SIG-M5 treated with dmso at 0.1 percent for 504 hours (cell line): ENCODE measurements at regions not wholly inside any gene's neighbourhood (a gene's known extent, or its start where the extent isn't known, plus 50 kb on each side); places are given as distances from the start of the nearest gene placed in this dataset.

Experiments used
- DNase-seq: peaks from one replicate; lab custom pipeline; 2025; ENCODE audit not compliant: unreplicated experiment; lab: John Stamatoyannopoulos, UW

DNA sequence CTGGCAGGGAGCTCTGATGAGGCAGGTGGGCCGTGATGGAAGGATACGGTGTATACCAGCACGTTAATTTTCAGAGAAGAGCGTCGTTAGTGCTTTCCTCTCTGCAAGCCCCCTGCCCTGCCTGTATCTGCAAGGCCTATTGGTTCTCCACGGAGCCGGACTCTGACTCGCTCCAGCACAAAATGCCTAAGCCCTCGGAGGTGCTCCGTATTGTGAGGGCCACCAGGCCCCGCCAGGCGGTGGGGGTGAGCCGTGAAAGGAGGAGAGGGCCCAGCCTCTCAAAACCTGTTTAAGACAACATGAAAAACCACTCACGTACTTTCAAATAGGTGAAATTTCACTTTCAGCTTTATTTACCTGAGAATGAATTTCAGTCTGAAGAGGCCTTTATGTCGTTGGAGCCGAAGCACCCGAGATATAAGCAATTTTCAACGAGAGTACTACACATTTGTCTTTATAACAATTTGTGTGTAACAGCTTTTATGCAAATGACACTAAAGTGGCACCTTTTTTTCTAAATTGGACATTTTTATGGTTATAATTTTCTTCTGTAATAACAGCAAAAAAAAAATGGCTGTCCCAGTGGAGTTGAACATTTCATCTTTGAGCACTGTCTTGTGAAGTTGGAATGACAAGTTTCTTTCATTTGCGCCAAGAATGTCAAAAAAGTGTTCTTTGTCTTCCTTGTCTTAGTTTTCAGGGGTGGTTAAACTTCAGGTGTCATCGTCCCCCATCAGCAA is 749.5 kb downstream of the VRK1 start:
- no peak for DNase-seq

DNA sequence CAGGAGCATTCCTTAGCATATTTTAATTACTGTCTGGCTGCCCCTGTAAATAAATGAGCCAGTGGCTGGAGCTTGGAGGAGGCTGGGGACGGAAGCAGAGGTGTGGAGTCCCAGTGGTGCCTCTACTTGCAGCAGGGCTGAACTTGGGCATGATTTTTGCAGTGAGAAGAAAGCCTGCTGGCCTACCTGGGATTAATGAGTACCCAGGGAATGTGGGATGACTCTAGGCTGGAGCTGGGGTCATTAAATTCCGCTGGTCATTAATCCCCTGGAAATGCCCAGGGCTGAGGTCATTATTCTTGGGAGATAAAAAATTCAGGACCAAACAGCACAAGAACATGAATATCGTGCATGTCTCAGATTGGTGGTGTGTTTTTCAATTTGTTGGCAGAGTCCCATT is 753.3 kb downstream of the VRK1 start:
- DNase-seq: no peak

DNA sequence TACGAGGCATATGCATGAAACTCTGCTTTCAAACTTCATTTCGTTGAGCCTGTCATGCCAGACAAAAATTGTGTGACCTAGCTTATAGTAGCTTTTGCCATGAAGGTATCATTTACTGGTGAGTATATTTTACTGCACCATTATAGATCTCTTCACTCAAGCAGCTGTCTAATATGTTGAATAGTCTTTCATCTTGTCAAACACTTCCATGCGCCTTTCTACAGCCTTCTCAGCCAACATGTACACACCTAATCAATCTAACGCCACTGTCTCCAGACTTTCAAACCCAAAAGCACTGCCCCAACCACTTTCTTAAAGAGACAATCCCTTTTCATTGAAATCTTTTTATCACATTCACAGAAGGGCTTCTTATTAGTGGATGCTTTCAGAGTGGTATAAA is 757.4 kb downstream of the VRK1 start:
- DNase-seq: no peak

DNA sequence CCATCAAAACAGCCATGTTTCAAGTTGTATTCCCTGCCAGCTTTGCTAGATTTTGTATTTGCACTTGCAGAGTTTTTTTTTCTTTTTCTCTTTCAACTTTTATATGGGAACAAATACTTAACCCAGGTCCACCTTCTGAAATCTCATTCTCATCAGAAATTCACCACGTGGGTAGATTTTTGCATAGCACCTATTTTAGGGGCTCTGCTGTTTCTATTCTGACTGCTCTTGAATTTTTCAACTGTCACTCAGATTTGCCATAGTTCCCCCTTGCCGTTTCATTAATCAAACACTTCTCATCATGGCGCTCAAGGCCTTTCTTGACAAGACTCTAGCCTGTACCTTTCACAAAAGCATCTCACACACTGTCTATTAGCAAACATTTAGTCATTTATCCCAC is 767.2 kb downstream of the VRK1 start:
- DNase-seq: no peak

DNA sequence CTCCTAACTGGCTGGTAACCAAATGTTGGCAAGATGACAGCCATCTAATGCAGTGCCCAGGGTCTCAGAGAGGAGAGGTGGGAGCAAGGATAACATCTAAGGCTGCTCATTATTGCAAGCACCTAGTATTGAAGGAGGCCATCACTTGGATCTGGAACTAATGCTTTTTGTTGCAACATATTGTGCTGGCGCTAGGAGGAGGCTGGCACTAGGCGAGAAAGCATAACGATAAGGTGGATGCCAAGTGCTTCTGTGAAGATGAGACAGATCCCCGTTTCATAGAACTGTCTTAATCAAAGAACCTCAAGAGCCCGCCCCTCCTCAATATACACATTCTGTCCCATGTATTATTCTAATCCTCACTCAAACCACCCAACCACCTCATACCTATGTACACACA is 774.0 kb downstream of the VRK1 start:
- no peak for DNase-seq

DNA sequence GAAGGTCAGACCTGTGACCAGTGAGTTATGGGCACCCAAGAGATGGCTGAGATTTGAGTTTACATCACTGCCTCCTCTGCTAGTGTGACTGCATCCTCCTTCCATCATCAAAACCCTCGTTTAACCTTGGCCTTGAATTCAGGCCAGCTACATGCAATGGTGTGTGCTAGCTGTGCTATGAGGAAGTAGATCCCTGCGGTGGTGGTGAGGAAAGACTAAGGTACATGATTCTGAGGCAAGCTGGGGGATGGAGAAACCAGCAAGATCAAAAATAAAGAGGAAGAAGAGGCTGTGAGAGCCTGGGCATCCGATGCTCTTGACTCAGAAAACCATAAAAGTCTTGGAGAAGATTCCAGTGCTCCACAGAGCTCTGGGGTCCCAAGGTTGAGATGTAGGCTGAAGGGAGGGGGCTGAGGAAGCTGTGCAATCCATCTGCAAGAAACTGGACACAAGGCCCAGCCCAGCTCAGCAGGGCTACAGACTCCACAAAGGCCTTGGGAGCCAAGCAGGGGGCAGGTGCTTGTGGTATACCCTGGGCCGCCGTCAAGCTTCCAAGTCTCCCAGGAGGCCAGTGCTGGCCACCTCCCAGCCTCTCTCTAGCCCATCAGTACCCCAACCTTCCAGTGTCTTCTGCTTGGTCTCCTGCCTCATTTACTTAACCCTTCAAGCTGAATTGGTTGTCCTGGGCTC is 774.8 kb downstream of the VRK1 start:
- peak; percentile 2 for DNase-seq

DNA sequence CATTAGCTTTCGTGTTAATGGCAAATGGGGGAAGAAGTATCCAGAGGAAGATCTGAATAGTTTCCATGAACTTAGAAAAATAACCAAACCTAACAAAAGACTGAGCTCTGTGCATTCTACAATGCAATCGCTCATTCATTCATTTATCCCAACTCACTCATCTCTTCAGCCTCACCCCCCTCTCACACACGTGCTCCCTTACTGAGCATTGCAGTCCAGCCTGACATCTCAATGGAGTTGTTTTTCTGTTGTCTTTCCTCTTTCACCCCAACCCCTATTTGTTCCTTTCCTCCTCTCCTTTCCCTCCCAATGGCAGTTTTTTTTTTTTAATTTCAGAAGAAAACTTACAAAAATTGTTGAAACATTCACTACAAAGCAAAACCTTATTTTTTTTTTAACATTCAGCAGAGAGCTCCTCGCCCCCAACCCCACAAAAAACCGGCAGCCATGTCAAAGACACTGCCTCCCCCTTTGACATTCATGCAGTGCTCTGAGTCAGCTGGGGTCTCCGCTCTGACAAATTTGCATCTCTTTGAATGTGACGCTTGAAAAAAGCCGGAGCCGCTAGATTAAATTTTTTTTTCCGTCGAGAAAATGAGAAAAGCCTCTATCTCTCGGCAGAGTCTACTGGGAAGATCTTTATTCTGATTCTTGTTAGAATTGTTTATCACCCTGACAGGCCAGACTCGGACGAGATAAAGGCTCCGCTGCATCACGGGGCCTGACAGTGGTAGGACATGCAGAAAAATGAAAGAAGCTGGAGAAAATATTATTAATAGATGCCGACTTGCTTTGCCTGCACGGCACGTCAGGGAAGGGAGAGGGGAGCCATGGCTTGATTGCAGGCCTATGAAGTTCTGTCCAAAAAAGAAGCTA is 775.6 kb downstream of the VRK1 start:
- no peak for DNase-seq

DNA sequence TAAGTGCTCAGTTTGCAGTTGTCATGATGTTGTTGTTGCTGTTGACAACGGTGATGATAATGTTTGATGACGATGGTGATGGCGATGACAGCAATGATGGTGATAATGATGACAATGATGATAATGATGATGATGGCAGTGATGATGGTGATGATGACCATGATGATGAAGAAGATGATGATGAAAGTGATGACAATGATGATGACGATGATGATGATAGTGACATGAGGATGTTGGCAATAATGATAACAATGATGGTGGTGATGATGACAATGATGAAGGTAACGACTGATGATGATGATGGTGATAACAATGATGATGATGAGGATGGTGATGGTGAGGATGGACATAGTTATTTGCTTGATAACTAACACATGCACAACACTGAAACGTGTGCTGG is 778.5 kb downstream of the VRK1 start:
- DNase-seq: no peak

DNA sequence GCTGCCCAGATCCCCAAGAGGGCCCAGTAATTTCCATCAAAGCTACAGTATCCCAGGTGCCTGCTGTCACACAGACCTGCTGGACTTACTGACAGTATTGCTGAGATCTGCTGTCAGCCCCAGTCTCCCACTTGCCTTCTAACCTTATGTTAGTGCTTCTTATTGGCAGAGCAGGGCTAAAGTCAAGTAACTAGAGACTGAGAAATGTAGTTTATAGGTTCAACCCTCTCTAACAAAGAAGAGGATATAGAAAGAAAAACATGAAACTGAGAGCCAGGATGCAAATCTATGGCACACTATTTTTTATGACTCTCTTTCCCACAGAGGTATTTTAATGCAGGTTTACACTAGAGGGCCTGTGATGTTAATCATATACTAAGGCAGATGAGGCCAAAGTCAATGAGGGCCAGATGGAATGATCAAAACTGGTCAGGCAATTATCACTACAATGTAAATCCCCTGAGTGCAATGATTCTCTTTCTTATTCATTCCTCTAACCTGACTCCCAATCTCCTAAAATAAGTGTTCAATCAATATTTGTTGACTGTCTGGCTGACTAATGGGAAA is 781.9 kb downstream of the VRK1 start:
- DNase-seq: no peak

DNA sequence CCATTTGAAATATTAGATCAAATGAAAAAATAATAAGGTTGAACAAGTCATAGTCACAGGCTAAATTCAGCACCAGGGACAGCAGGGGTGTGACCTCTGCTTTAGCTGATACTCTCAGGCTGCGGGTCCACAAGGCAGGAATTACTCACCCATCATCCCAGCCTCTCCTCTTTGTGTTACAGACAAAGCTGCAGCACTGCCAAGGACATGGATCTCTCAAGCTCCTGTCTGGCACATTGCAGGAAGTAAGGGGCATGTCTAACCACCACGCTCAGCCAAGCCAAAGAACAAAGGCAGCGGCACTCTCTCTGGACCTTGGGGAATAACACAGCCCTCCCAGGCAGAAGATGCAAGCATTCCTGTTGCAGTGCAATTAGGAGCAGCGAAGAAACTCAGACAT is 783.8 kb downstream of the VRK1 start:
- no peak for DNase-seq

DNA sequence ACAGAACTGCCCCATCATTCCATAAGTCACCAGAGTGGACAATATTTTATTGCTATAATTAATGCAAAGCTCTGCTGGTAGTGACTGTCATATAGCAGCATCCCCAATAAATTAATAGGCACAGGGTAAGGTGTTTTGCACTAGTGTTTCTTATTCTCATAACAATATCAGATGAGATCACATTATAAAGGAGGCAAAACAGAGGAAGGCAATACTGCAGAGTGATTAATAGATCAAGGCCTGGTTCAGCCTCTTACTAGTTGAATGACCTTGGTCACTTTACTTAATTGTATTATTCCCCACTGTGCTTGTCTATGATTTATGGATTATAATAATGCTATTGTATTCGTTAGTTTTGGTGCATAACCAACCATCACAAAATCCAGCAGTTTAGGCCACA is 784.8 kb downstream of the VRK1 start:
- no peak for DNase-seq

DNA sequence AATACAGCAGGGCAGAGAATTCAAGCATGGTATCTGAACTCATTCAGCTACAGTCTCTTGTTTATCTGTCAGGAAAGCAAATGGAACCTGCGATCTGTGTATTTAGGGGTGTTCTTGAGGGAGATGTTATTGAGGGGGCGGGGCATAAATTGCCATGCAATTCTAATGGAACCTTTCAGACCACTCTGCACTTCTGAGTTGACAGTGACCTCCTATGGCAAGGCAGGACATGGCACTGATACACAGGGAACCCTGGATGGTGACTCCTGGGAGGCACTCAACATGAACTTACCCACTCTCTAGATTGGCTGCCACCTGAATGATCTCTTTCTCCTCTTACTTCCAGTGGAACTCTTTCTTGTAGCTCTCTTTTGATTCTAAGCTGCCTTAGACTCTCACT is 787.3 kb downstream of the VRK1 start:
- DNase-seq: no peak

DNA sequence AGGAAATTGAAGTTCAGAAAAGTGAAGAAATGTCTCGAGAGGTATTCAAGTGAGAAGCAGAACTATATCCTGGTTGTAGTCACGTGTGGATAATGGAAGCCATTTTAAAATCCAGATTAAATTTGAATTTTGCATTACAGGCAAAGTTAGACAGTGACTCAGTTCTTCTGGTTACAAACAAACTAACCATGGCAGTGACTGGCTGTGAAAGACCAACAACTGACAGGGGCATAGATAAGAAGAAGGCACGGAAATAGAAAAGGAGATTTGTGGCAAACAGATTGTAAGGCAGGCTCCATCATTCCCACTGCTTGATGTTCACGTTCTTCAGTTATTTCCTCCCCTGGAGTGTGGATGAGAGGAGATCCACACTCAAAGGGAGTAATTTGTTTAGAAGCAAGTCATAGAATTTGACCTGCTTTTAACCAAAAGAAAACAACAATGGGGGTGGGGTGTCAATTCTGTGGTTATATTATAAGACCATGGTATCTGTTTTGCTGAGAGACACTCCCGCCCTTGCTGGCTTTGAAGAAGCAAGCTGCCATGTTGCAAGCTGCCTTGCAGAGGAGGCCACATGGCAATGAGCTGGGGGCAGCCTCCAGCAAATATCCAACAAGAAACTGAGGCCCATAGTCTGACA is 795.3 kb downstream of the VRK1 start:
- DNase-seq: no peak

DNA sequence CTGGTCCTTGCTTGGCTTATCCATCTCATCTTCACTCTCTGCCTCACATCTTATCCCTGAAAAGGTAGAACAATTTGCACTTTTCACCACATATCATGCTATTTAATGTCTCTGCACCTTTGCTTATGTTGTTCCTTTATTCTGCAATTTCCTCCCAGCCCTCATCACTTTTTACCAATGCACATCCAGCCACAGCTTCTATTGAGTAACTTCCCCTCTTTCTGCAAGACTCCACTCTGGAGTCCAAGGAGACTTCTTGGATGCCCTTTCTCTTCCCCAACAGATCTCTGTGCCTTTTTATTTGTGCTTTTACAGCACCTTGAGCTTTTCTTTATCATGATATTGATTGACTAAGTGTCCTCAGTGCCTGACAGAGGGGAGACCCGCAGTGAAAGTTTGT is 797.1 kb downstream of the VRK1 start:
- no peak for DNase-seq

DNA sequence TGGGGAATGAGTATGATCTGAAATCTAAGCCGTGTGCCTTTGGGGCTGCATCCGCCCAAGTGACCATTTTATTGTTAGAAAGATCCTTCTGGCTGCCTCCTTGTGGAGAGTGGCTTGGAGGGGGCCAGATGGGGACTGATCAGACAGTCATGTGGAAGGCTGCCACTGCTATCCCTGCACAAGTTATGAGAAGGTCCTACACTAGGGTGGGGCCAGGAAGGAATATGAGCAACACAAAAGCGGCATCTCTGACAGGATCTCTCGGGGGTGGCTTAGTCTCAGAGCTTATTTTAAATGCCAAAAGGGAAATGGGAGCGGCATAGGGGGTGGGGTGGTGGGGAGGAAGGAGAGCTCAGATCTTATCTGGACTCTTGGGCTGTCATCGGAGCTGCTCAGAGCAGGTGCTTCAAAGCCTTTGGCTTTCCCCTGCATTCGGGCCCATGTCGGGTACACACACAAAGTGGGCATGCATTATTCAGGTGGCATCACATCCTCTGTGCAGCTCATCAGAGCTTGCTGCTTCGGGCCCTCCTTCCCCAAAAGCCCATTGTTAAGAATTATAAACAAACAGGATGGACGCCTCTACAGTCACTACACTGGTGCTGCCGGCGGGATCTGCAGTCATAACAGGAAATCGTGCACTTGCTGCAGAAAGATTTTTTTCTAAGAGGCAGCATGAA is 805.4 kb downstream of the VRK1 start:
- no peak for DNase-seq

DNA sequence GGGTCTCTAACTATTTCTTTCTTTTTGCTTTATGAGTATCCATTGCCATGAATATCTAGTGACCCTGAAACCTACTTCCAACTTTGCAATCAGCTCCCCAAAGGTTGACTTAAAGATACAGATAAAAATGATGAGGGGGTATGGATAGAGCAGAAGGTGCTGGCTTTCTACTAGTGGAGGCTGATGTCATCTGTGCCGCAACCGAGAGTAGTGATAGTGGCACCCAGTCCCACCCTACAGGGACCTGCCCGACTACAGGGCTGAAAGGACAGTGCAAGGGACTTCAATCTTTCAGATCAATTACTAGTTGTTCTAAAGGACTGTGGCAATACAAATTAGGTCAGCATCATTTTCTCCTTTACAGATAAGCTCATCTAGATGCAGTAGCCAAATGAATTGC is 806.0 kb downstream of the VRK1 start:
- no peak for DNase-seq

DNA sequence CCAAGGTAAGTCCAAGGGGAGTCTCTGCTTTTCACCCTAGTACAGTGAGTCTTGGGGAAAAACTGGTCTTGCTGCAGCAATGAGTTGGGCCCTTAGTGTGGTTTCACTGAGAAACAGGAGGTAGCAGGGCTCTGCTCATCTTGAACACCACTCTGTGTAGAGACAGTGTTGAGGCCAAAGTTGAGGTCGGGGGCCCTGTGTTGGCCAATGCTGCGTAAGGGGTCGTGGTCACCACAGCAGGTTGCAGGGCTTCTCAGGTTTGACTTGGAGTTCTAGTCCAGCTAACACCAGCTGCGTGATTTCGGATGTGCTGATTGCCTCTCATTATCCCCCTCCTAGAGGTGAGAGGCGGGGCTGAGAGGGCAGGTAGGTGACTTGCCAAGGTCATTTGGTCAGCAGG is 807.5 kb downstream of the VRK1 start:
- no peak for DNase-seq

DNA sequence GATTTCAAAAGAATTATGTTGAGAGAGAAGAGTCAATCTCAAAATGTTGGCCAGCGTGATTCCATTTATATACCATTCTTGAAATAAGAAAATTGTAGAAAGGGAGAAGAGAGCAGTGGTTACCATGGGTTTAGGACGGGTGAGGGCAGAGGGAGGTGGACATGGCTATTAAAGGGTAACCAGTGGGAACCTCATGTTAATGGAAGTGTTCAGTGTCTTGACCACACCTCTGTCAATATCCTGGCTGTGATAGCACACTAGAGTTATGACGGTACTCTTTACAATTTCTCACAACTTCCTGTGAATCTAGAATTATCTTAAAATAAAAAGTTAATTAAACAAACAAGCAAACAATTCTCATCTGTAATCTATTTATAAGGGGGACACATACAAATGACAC is 821.2 kb downstream of the VRK1 start:
- DNase-seq: no peak

DNA sequence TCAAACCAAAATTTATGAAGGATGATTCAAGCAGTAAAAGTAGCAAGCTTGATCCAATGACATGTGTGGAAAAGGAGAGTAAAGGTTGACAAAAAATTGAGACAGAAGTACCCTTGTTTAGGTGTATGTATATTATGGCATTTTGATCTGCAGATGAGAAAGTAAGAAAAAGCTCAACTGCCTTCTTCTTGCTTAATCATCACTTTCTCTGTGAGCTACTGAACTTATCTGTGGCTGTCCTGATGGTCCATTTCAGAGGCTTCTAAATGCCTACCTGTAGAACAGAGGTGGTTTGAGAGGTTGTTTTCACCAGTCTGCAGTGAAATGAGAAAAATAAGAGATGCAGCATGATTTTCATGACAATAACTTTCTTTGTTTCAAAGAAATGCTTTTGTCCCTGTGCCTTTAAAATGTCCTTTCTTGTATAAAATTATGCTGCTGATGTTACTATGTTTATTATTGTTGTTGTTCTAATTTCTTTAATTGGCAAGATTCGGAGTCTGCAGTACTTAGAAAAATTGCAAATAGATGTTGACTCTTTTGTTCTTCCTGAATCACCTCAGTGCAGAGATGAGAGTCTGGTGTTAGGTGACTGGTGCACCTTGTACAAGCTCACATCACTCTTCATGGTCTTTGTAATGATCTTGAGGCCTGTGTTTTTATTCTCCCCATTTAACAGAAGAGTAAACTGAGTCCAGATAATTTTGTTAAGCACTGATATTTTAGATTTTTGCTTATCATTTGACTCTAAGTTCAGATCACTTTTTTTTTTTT is 821.9 kb downstream of the VRK1 start:
- no peak for DNase-seq

DNA sequence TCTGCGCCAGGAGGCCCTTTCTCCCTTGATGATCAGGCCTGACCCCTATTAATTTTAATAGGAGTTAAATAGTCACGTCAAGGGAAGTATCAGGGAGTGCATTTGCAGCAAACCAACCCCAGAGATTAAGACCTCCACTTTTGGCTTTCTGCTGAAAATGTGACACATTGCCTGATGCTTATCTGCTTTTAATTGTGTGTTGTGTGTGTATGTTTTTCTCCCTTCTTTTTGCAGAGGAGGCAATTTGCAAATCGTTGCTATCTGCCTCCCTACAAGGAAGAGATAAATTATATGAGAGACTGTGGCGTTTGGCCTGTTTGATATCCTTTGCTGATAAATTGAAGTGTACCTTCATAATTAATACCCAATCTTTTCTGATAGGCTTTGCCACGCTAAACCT is 822.9 kb downstream of the VRK1 start:
- no peak for DNase-seq
